ENCODE measurements at regions not wholly inside any gene's neighbourhood (a gene's known extent, or its start where the extent isn't known, plus 50 kb on each side); places are given as distances from the start of the nearest gene placed in this dataset.

DNA sequence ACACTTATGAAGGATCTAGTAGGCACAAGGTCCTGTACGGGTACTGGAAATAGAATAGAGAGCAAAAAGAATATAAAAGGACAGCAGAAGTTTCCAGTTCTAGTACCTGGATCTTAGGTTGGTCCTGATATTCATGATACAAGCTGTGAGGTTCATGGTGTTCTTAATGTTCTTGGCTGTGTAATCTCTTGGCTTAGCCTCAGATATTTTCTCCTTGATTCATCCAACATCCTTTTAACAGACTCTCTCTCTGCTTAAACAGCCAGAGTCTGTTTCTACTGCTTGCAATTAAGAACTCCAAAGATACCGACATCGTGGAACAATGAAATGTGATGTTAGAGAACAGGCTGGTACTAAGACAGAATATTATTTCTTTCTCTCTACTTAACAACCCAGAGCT, 49.9 kb downstream of the CNTN3 start:
- DNase-seq (ENCODE audit: extremely low read depth, low read depth), result no peak

- no peak for DNase-seq (ENCODE audit: extremely low read depth, low read depth)
These were observed 51.7 kb downstream of the CNTN3 start for GRCh38 chr3:74562558-74563269.

GRCh38 chr3:74561881-74562280, 52.6 kb downstream of the CNTN3 start:
- no peak for DNase-seq (ENCODE audit: extremely low read depth, low read depth)

DNA sequence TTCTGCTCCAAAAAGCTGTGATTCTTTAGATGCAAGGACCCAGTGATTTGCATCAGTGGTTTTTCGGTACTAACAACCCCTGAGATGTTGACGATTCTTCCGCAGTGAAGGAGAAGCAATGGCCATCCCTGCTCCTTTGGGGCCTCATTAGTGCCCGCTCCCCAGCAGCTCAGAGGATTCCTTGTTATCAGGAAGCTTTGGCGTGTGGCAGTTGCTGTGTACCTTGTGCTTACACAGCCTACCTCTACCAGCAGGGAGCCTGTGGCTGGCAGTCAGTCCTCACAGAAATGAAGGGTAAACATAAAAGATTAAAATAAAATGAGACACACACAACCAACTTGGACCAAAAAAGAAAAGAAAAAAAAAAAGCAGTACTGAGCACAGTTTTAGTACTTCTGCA, 55.2 kb downstream of the CNTN3 start:
- no peak for DNase-seq (ENCODE audit: extremely low read depth, low read depth)

DNA sequence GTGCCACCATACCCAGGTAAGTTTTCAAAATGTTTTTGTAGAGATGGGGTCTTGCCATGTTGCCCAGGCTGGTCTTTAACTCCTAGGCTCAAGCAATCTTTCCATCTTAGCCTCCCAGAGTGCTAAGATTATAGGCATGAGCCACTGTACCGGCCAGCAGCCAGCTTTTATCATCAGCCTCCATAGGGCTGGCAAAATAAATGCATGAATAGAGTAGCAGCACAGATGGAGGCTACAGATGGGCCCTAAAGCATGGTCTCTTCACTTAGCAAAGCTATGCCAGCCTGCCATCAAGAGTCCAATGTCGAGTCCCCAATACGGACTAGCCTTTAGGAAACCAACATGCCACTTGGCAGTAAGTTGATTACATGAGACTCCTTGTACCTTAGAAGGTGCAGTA, 63.8 kb downstream of the CNTN3 start:
- no peak for DNase-seq (ENCODE audit: extremely low read depth, low read depth)

- DNase-seq (ENCODE audit: extremely low read depth, low read depth), result no peak
These were observed 68.0 kb downstream of the CNTN3 start for GRCh38 chr3:74546426-74546825.

DNA sequence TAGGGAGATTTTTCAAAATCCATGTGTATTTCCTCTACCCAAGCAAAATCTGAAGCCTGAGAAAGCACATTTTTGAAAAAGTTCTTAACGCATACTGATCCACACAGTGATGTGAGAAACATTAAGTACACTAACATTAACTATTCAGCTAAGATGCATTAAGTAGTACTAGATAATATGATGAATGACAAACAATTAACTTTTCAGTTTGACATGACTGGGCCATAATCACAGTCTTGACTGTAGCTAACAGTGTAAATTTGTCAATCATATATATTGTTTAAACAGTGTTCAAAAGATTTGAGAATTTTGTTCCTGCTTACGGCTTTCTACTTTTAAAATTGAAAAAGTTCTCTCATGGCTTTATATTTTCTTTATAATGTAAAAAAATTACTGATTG, 72.0 kb downstream of the CNTN3 start:
- no peak for DNase-seq (ENCODE audit: extremely low read depth, low read depth)

DNA sequence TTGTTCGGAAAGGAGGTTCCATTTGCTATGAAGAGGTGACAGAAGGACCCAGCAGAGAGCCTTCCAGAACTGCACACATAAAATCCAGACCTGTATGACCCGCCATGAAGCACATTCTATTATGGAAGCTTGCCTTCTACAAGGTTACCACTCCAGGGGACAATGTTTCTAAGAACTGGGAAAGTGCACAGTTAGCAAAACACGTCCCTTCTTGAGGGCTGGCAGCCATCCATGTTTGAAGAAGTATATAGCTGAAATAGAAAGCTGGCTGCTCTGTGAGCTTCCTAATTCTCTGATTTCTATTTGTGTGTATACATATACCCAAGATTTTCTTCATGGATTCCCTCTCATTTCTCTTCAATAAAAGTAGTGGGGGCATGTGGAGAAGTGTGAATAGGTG, 74.6 kb downstream of the CNTN3 start:
- DNase-seq (ENCODE audit: extremely low read depth, low read depth), result no peak

DNA sequence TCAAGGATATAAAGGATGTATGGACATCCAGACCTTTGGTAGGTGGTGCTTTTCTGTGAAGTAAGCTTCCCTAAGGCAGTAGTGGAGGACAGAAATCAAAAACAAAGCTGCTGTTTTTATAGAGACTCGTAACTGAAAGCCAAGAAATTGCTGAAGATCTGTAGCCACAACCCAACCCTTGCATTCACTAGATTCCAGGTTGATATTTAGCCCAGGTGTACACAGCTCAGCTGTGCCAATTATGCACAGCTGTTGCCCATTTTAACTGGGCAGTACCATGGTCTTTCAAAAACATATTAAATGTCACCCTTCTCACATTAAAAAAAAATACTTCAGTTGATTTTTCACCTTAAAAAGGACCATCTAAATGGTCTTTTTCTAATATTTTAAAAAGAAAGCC, 75.8 kb downstream of the CNTN3 start:
- DNase-seq (ENCODE audit: extremely low read depth, low read depth), result no peak

- DNase-seq (ENCODE audit: extremely low read depth, low read depth), result no peak
These were observed 76.6 kb downstream of the CNTN3 start for GRCh38 chr3:74537857-74538256.

- no peak for DNase-seq (ENCODE audit: extremely low read depth, low read depth)
These were observed 77.3 kb downstream of the CNTN3 start for GRCh38 chr3:74537164-74537563.

DNA sequence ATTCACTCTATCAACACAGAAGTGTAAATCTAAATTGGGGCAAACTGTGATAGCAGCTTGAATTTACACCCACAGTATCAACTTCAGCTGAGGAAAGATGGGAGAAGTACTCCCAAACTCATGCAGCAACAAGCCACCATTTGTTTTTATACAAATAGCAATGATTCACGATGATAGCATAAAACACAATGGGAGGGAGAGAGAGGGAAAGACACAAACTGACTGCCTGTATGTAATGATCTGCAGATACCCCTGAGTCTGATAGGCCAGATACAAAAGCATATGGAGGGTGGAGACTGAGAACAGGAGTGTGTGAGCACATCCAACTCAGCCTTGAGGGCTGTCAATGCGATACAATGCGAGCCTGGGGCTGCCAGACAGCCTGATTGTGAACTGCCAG, 79.2 kb downstream of the CNTN3 start:
- DNase-seq (ENCODE audit: extremely low read depth, low read depth), result no peak

DNA sequence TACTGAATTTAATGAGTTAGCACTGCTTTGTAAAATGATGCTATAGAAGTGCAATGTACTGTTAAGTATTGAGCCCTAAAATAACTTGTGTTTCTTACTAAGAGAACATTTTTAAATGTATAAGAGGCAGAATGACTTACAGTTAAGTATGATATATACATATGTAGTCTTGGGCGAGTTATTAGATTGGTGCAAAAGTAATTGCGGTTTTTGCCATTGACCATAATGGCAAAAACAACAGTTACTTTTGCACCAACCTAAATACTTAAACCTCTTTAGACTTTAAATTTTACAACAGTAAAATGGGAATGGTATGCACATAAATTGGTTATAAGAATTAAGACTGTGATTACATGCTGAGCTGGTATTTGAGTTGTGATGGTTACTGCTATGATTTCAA, 79.8 kb downstream of the CNTN3 start:
- DNase-seq (ENCODE audit: extremely low read depth, low read depth), result no peak

GRCh38 chr3:74532446-74532845, 82.0 kb downstream of the CNTN3 start:
- peak; percentile 33 for DNase-seq (ENCODE audit: extremely low read depth, low read depth)

DNA sequence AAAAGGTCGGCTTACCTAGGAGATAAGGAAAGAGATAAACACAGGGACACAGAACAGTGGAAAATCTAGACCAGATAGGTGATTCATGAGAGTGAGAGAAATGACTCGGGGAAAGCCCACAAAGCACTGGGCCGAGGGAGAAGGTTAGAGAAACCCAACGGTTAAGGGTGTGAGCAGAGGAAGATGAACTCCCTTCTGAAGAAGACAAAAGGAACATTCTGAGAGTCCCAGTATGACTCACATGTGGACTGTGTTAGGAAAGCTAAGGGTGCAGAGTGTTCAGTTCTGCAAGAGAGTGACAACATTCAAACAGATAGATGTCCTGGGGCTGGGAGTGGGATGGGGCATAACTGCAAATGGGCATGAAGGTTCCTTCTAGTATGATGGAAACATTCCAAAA, 83.0 kb downstream of the CNTN3 start:
- peak; percentile 12 for DNase-seq (ENCODE audit: extremely low read depth, low read depth)

DNA sequence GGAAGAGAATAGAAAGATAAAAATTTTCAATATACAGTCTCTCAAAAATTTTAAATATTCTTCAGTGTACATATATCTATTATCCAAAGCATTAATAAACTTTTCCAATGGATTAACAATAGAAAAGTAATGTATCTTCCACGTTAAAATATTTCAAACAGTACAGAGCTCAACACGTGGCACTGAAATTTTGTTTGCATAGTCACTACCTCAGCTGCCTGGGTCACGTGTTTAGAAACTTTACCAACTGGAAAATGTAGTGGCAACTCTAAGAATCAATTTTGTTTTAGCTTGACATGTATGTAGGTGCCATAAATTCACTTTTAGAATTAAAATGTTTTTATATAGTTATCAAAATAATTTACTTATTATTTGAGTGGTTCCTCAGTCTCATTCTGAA, 85.3 kb downstream of the CNTN3 start:
- DNase-seq (ENCODE audit: extremely low read depth, low read depth), result no peak

DNA sequence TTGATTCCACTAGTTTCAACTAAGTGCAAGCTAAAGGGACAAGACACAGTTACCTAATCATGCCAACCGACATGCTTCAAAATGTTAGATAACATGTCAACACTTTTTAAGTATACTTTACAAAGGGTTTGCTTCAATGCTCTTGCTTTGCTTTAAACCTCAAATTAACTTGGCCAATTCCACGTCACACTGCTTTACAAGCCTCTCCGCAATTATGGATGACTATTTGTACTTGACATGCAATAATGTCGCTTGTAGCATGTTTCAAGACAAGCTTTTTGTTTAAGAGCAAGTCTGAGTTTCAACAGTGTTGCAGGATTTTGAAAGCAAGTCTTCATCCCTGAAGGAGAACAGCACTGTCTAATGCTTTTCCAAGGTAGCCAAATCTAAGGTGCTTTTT, 86.9 kb downstream of the CNTN3 start:
- DNase-seq (ENCODE audit: extremely low read depth, low read depth), result no peak

DNA sequence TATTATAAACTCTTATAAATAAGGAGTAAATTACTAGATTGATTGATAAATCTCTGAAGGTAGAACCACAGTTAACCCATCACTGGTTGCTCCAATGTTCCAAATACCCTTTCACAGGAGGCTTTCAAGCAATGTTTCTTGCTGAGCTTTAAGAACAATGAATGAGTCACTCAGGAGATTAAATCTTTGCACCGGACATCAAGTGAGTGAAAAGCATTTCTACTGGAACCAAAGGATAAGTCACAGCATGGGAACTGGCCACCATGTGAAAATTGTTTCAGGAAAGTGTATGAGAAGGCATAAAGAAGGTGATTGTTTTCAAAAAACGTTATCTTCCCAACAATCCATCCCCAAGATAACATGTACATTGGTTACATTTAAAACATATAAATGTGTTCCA, 90.6 kb downstream of the CNTN3 start:
- no peak for DNase-seq (ENCODE audit: extremely low read depth, low read depth)

DNA sequence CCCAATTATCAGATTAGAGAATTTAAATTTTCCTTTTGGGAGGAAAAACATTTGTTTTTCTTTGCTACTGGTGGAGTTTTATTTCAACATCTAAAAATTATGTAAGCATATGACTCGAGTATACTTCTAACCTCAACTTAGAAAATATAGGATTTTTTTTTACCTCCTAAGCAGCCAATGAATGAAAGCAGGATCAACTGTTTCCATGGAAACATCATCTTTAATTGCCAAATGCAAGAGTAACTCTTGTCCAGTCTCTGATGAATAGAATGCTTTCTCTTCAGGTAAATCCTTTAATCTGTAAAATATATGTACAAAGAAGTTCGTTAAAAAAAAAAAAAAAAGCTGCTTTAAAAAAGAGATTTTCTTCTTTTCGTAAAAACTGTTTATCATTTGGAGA, 93.6 kb downstream of the CNTN3 start:
- DNase-seq (ENCODE audit: extremely low read depth, low read depth), result no peak

DNA sequence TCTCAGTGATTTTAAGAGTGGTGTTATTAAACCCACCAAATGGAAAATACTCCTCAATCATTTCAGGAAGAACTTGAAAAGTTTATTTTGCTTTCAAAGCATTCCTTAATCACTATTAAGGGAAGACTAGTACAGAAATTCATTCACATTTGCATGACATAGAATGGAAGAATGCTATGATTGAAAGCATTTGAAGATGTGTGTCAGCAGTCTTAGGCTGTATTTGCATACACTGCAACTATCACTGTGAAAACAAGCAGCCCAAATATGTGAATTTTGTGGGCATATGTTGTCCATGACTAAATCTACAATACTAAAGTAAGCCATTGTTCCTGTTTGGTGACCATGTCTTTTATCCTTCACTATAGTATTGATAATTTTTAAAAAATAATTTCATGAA, 95.8 kb downstream of the CNTN3 start:
- DNase-seq (ENCODE audit: extremely low read depth, low read depth), result no peak

GRCh38 chr3:74516019-74516418, 98.4 kb downstream of the CNTN3 start:
- no peak for DNase-seq (ENCODE audit: extremely low read depth, low read depth)

DNA sequence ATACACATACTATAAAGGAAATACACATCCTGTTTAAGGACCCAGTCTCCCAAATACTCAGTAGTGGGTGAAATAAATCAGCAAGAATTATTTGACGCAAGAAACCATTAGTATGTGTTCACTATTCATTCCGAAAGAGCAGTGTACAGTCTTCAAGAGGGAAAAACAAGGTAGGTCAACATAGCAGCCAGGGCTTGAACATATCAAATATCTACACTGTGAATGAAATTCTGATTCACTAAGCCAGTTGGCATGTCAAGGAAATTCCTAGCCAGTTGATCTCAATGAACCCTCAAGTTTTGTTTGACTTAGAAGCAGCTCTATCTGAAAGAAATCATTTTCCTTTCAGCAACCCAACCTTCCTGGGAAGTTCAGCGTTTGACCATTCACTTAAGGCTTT, 99.0 kb downstream of the CNTN3 start:
- DNase-seq (ENCODE audit: extremely low read depth, low read depth), result no peak

DNA sequence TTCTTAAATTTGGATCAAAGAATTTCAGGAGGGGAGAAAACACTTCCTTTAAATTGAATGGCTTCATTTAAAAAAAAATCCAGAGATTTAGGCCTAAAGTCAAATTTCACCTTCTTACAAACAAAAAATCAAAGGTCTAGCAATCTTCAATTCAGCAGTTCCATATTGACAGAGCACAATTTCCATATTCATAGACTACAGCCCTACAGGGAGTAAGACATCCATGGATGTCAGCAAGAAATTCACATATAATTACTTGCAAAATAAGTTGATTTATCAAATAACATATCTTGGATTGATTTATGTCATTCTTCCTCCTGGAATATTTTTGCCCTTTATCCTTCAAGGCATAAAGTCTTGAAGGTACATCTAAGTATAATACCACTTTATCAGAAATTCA, 103.4 kb downstream of the CNTN3 start:
- DNase-seq (ENCODE audit: extremely low read depth, low read depth), result no peak
